GM21619 (cell line): ENCODE measurements at regions not wholly inside any gene's neighbourhood (a gene's known extent, or its start where the extent isn't known, plus 50 kb on each side); places are given as distances from the start of the nearest gene placed in this dataset.
"Not testable (repeated sequence)": the region's sequence is repeated elsewhere in the genome, so short reads cannot be mapped to it uniquely, and the experiment has no call there.

Source experiments
- ATAC-seq: cut with Tn5 transposase; IDR thresholded peaks from one replicate; pipeline ENCODE4 v1.9.1; 2021; ENCODE audit not compliant: unreplicated experiment

DNA sequence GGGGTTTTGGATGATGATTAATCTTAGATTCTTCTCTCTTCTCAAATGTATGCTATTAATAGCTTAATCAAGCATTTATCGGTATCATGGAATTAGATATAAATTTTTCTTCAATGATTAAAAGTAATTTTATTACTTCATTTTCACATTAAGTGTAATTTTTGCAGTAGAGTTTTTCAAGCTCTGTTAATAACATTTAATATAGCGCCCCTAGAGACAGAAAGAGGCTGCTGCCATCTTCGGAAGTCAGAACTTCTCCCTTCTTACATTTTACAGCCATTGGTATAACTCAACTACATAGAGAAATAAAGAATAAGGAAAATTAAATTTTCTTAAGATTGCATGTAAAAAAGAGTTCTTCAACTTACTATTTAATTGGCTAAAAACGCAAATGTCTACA lies 540.3 kb downstream of the GABRG2 start:
- ATAC-seq: no peak

DNA sequence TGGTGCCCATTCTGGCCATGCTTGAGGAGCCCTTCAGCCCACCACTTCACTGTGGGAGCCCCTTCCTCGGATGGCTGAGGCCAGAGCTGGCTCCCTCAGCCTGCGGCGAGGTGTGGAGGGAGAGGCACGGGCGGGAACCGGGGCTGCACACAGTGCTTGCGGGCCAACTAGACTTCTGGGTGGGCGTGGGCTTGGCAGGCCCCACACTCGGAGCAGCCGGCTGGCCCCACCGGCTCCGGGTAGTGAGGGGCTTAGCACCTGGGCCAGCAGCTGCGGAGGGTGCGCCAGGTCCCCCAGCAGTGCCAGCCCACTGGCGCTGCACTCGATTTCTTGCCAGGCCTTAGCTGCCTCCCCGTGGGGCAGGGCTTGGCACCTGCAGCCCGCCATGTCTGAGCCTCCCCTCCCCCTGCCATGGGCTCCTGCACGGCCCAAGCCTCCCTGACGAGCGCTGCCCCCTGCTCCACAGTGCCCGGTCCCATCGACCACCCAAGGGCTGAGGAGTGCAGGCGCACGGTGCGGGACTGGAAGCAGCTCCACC lies 554.2 kb downstream of the GABRG2 start:
- not testable (repeated sequence) for ATAC-seq

DNA sequence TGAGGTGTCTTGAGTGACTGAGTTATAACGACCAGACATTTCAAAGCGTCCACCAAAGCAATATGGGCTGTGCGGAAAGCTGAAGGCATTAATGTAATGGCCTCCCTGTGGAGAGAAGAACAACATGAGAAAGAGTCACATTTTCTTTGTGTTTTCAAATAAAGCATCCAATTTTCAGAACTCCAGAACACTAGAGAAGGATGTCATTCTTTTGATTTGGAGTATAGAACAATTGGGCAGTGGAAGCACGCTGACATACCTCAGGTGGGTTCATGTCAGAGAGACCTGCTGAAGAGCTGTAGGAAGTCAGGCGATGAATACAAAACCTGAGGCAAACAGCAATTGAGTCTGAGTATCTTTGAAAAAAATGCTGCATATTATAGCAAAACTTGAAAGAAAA lies 556.5 kb downstream of the GABRG2 start:
- ATAC-seq: no peak

DNA sequence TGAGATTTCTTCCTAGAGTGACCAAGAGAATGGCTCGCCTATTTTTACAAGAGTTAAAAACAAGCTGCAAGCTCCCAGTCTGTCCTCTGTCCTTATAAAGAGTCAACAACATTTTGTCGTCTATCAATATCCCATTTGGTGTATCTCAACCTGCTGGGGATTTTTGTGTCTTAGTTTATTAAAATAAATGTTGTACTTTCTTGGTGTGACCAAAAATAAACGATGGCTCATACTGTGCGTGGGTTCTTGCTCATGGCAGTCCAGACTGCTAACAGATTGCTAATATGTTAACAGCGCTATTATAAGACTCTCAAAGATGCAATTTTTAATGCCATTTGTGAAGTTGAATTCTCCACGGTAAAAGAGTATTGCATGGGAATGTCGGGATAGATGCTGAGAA lies 569.9 kb downstream of the GABRG2 start:
- no peak for ATAC-seq

DNA sequence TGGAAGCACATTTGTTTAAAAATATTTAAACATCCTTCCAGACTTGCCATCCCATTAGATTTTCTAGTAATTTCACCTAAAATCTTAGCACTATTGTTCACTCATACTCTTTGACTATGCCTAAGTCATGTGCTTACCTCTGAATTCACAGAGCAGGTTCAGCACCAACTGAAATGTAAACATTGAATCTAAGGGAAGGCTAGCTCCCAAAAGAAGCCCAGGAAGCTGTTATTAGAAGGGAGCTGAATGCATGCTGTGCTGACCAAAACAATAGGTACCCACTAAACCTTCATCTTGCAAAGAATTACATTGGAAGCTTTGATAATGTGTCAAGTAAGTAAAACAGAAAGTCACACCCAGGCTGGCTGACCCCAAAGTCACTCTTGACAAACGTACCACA lies 571.3 kb downstream of the GABRG2 start:
- no peak for ATAC-seq

DNA sequence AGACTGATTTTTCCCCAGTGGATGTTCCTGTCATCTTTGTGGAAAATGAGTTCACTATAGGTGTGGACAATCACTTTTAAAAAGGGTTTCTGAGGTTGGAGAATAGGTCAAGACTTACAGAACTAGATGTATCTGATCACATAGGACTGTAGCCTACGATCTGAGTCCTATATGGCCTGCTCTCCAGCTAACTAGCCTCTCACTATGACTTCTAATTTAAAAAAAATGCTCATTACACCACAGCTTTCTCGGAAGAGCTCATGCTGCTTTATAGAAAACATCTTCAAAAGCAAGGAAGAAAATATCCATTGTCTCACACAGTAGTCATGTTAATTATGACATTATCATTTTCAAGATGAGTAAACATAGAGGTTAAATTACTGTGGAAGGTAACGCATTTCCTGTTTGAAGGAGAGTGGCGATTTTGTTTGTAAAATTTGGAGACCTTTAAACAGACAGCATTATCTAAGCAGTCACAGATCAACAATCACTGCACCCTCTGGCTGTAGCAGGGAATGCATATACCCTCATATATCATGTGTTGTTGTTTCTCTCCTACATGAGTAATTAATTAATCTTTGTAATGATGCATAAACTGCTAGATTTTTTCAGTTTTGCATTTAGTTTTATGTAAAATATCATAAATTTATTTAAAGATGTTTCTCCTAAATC lies 573.7 kb downstream of the GABRG2 start:
- ATAC-seq: no peak

DNA sequence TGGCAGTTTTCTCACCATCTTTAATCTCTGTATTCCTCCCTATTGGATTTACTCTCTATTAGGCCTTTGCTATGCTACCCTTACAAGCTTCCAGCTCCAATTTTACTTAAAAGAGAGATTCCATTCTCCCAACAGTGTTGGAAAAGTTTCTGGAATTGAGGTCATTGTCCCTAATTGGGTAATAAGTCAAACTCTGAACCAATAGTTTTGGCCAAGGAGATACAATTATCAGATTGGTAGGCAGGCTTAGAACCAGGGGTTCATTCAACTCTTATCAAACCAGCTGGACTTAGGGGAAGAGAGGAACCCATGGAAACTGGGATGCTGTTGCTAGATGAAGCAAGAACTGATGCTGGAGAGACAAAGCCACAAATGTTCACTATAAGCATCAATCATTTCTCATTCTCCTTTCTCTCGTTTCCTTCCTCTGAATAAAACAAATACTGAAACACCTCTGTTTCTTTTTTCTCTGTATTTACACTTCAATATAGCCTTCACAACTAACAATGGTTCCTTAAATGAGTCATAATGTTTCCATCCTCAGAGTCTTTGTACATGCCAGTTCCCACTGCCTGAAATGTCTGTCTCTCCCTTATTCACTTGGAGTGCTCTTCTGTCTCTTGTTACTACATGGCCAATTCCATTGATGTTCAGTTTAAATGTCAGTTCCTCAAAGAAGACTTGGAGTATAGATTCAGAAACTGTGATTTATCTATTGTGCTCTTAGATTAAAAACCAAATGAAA lies 587.3 kb downstream of the GABRG2 start:
- no peak for ATAC-seq

DNA sequence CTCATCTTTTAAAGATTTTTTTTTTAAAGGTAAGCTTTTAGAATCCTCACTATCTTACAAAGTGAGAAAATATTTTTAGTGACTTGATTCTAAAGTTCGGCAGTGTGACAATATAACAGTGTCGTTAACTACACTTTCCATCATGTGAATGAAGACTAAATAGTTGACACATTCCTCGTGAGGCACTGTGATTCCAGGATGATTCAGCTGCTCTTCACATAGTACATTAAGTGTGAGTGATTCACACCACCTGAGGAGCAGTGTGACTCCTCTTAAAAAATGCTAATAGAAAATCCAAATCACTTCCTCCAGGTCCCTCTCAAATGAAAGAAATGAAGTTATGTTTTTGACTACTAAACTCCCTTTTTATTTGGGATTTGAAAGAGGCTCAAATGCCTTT lies 589.5 kb downstream of the GABRG2 start:
- ATAC-seq: no peak

DNA sequence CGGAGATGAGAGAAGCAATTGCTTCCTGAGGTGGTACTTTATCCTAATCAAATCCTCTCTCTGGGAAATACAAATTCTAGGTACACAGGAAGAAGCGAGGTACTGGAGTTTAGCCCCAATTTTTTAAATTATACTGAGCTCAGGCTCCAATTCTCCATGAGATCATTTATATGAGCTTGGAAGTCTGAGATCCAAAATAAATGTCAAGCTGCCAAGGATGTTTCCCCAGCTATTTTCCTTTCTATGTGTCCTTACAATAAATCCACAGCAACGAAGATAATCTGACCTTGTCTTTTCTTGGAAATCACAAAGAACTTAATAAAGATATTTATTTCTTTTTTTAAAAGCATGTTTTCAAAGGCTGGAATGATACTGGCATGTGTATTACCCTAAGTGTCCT lies 597.3 kb downstream of the GABRG2 start:
- no peak for ATAC-seq

DNA sequence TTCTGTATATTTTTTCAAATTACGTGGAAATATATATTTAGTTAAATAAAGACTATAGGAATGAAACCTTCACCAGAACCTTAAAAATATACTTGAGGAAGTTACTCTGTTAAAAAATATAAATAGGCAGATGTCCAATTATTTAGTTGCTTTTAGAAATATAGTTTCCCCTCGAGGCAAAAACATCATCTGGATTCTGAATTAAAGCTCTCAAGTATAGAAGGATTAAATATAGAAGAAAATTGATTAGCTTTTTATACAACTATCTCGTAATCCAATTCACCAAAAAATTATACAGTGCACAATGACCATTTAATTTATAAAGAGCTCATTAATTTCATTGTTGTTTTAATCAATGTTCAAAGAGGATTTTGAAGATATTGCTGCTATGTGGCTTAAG lies 601.4 kb downstream of the GABRG2 start:
- ATAC-seq: no peak

DNA sequence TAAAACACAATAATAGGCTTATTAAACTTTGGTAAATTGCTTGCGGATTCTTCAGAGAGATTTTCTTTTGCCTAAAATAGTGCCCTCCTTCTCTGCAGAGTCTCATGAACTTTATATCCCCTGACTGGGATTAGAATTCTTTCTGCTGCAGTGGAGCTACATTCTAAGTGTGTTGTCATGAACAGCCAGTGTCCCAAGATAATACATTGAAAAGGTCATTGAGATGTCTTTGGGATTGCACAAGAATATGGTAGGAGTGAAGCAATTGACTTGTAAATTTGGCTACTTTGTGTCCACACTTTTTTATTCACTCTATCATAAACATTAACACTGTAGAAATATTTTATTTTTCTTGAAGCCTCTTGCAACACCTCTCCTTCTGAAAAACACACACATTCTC lies 604.5 kb downstream of the GABRG2 start:
- no peak for ATAC-seq

DNA sequence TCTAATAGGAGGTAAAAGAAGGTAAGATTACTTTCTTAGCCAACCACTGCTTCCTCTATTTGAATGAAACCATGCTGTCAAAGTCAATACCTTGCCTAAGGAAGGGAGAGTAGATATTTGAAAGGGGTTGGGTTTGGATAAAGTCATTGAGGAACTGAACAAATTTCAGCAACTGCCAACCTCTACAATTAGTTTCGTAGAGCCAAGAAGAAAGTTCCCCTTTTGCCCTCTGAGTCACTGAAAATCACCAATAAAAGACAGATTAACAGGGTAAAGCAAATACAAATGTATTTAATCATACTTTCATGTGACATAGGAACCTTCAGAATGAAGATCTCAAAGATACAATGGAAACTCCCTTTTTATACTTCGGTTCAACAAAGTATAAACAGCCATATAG lies 615.7 kb downstream of the GABRG2 start:
- ATAC-seq: no peak

DNA sequence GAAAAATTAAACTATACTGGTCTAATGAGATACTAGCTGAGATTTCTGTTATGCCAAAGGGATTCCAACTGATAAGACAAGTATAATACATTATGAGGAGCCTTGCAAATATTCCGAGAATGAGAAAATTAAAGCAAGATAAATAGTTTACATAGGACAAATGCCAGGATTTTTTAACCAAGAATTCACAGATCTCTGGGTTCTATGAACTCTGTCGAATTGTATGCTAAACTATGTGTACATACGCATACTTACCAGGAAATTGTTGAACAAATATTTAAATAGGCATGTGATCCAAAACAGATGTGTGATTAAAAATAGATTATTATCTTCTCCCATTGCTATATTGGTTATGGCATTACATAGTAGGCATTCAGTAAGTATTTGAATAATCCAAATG lies 616.6 kb downstream of the GABRG2 start:
- ATAC-seq: no peak

DNA sequence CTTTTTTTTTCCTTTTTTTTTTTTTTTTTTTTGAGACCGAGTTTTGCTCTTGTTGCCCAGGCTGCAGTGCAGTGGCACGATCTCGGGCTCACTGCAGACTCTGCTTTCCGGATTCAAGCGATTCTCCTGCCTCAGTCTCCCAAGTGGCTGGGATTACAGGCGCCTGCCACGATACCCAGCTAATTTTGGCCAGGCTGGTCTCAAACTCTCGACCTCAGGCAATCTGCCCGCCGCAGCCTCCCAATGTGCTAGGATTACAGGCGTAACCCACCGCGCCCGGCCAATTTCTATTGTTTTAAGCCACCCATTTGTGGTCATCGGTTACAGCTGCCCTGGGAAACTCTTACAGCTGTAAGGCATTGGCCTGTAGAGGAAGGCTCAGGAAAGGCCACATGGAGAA lies 617.7 kb downstream of the GABRG2 start:
- ATAC-seq: no peak

DNA sequence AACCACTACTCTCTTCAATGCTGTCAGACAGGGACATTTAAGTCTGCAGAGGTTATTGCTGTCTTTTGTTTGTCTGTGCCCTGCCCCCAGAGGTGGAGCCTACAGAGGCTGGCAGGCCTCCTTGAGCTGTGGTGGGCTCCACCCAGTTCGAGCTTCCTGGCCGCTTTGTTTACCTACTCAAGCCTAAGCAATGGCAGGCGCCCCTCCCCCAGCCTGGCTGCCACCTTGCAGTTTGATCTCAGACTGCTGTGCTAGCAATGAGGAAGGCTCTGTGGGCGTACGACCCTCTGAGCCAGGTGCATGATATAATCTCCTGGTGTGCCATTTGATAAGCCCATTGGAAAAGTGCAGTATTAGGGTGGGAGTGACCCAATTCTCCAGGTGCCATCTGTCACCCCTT lies 628.7 kb downstream of the GABRG2 start:
- ATAC-seq: not testable (repeated sequence)

DNA sequence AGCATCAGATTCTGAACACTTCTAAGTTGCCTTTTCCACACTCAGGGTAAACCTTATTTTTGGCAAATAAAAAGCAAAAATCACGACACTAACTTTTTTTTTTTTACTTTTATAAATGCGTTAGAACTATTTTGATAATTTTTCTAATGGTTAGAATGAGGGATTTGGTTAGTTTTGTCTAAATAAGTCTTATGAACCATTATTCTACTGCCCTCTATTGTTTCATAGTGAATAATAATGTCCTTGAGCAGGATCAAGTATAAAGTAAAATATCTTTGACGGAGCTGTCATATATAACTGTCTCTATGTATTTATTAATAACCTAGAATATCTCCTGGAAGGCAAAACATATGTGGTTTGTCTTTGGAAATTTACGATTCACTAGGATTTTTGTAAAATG lies 631.8 kb downstream of the GABRG2 start:
- no peak for ATAC-seq

DNA sequence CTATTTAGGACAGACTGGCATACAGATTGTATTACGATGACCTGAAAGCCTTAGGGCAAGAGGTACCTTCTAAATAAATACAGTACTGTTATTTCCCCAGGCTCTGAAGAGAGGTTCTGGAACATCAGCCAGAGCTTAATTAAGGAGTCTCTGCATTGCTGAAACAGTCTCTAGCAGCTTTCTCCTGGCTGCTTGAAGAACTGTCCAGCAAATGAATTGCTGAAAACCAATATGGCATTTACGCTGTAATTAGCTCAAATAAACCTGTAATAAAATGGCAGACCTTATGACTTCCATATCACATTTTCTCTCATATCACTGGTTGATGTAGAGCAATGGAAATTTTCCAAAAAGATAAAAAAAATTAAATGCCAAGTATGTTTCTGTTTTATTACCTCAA lies 636.3 kb downstream of the GABRG2 start:
- no peak for ATAC-seq

DNA sequence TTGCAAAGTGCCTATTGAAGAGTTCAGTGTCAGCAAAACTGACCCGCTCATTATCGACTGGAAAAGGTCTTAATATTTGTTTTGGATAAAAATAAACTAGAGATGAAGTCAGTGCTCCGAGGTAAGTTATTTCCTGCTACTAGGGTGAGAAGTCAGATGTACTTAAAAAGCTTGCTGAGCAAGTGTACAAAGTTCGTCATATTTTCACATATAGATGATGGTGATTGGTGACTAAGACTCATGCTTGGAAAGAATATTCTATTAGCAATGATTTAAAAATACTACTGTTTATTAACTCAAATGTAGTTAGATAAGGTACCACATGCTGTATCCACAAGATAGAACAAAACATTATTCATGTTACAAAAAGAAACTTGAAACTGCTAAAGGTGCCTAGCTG lies 643.7 kb downstream of the GABRG2 start:
- no peak for ATAC-seq

DNA sequence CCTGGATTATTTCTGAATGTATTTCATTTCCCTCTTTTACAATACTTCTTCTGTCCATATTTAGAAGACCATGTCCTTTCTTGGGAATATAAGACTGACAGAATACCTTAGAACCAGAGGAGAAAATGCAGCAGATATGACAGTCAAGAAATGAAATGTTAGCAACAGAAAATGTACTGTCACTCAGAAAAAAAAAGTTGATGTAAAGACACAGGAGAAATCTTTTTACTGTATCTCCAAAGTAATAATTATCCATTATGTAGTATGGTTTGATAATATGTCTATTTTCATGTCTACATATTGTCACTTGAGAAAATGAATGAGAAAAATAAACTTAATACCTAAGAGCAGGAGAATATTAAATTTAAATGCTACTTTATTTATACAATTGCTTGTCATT lies 652.1 kb downstream of the GABRG2 start:
- no peak for ATAC-seq

DNA sequence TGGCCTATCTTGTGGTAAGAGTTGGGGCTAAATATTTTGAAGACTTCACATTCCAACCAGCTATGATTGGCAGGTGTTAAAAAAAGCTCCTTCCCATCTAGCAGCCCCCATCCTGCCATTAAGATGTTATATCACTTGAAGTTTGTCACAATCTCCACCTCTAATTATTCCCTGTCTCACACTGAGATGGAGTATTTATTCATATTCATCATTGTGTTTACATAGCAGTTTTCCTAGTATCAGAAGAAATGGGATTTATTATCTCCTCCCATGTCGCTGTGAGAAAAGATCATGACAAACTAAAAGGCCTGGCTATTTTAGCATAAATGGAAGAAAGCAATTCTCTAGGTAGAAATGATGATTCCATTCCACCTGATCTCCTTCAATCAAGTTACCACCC lies 653.6 kb downstream of the GABRG2 start:
- ATAC-seq: no peak

DNA sequence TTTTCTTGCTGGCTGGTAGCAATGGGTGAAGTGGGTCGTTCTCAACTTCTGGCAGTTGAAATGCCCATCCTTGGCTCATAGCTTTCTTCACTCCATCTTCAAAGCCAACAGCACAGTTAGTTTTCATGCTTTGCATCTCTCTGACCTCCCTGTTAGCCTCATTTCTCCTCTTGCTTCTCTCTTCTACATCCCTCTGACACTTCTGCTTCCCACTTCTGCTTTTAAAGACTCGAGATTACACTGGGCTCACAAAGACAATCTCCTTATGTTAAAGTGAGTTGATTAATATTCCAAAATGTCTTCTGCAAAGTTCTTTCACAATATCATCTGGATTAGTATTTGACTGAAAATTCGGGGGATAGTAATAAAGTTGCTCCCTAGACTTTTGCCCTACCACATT lies 684.8 kb upstream of the CCNG1 start:
- no peak for ATAC-seq

DNA sequence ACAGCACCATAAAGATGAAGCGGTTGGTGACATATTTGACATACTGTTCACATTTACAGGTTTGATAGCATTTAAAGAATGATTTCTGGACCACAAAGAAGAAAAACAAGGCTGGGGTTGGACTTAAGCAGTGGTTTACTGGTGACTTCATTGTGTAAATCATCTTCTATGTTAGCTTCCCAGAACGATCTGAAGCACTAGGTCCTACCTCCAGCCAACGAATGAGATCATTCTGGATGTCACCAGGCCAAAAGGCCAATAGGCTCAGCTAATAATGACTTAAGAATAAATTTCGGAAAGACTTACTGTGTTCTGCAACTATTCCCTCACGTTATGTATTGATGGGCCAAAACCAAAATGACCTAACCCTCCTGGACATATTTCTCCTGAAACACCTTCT lies 675.3 kb upstream of the CCNG1 start:
- no peak for ATAC-seq

DNA sequence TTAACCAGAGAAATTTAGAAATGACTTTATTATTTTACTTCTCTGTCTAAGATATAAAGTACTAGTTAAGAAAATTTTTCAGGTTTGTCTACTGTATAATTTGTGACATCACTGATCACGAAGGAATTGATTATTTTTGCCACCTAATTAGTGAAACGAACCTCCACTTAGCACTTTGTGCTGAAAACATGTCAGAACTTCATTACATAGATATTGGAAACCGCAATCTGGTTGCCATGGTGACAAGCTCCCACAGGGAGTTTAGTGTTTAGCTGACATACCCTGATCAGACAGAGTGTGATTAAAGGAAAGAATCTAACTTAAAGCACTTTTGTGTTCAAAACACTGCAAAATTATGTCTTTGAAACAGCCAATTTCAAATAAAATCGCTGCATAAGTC lies 668.4 kb upstream of the CCNG1 start:
- ATAC-seq: no peak
